SJCRH30 (cell line): ENCODE measurements at regions not wholly inside any gene's neighbourhood (a gene's known extent, or its start where the extent isn't known, plus 50 kb on each side); places are given as distances from the start of the nearest gene placed in this dataset.

Experiments
- DNase-seq, 2 experiments: peaks; one replicate each; pipeline ENCODE4 v3.0.0-alpha.2; 2015 to 2020
- H3K27ac ChIP-seq: fragments of 250-450 bp; sonication (Bioruptor Pico); 2 replicates; pipeline ENCODE4 v1.5.1; 2020; ENCODE audit warnings: mild to moderate bottlenecking, moderate library complexity
- H3K27me3 ChIP-seq: fragments of 250-450 bp; sonication (Bioruptor Pico); 2 replicates; pipeline ENCODE4 v1.5.1; 2020; ENCODE audit warnings: mild to moderate bottlenecking, moderate library complexity
- H3K36me3 ChIP-seq: fragments of 250-450 bp; sonication (Bioruptor Pico); 2 replicates; pipeline ENCODE4 v1.5.1; 2020; ENCODE audit warnings: mild to moderate bottlenecking, moderate library complexity
- H3K4me1 ChIP-seq: fragments of 250-450 bp; sonication (Bioruptor Pico); 2 replicates; pipeline ENCODE4 v1.5.1; 2020; ENCODE audit warnings: mild to moderate bottlenecking, moderate library complexity
- H3K4me3 ChIP-seq: fragments of 250-450 bp; sonication (Bioruptor Pico); 2 replicates; pipeline ENCODE4 v1.5.1; 2020; ENCODE audit warnings: mild to moderate bottlenecking, moderate library complexity
- H3K9me3 ChIP-seq: fragments of 250-450 bp; sonication (Bioruptor Pico); replicated peaks from 2 replicates; pipeline ENCODE4 v1.5.1; 2020; ENCODE audit warnings: mild to moderate bottlenecking, moderate library complexity

- no peak overlapping the region for H3K4me3 ChIP-seq
- 0 out of 2 replicates have a peak, but pooled peaks cover 6% of the 10 kb centered on the region for H3K9me3 ChIP-seq
- DNase-seq, result no peak
- H3K27ac ChIP-seq, result no peak overlapping the region
- H3K4me1 ChIP-seq, result no peaks in the 10 kb centered on the region
- H3K36me3 ChIP-seq, result no peaks in the 10 kb centered on the region
- H3K27me3 ChIP-seq, result no peaks in the 10 kb centered on the region
Measured at GRCh38 chr14:76639606-76640229, 121.5 kb upstream of the VASH1 start.

- no peak overlapping the region for H3K27ac ChIP-seq
- no peaks in the 10 kb centered on the region for H3K4me1 ChIP-seq
- no peaks in the 10 kb centered on the region for H3K36me3 ChIP-seq
- H3K27me3 ChIP-seq, result no peaks in the 10 kb centered on the region
- H3K4me3 ChIP-seq, result no peak overlapping the region
- DNase-seq, result no peak
- 0 out of 2 replicates have a peak, but pooled peaks cover 6% of the 10 kb centered on the region for H3K9me3 ChIP-seq
Measured at GRCh38 chr14:76640923-76641395, 120.3 kb upstream of the VASH1 start.

- 0 out of 2 replicates have a peak, but pooled peaks cover 3% of the 10 kb centered on the region for H3K9me3 ChIP-seq
- no peak overlapping the region for H3K4me3 ChIP-seq
- H3K27me3 ChIP-seq, result no peaks in the 10 kb centered on the region
- no peaks in the 10 kb centered on the region for H3K4me1 ChIP-seq
- no peak overlapping the region for H3K27ac ChIP-seq
- DNase-seq, result no peak
- no peaks in the 10 kb centered on the region for H3K36me3 ChIP-seq
Measured at GRCh38 chr14:76641541-76641940, 119.7 kb upstream of the VASH1 start.

- no peak for DNase-seq
- Histone ChIP-seq H3K36me3 (no peaks in the 10 kb centered on the region), H3K27me3 (no peaks in the 10 kb centered on the region), H3K4me1 (no peaks in the 10 kb centered on the region), H3K4me3 (no peak overlapping the region), H3K9me3 (no peaks in the 10 kb centered on the region), H3K27ac (no peak overlapping the region)
Measured at GRCh38 chr14:76643887-76644286, 117.4 kb upstream of the VASH1 start.

GRCh38 chr14:76644855-76645518, 116.3 kb upstream of the VASH1 start:
- no peaks in the 10 kb centered on the region for H3K36me3 ChIP-seq
- no peaks in the 10 kb centered on the region for H3K9me3 ChIP-seq
- peak; percentile 39 to 66 for DNase-seq
- no peaks in the 10 kb centered on the region for H3K4me1 ChIP-seq
- H3K27me3 ChIP-seq, result no peaks in the 10 kb centered on the region
- no peak overlapping the region for H3K27ac ChIP-seq
- H3K4me3 ChIP-seq, result no peak overlapping the region

- DNase-seq, result peak; percentile 37 to 78
- Histone ChIP-seq H3K4me3 (no peak overlapping the region), H3K9me3 (no peaks in the 10 kb centered on the region), H3K27me3 (no peaks in the 10 kb centered on the region), H3K36me3 (no peaks in the 10 kb centered on the region), H3K27ac (no peak overlapping the region), H3K4me1 (no peaks in the 10 kb centered on the region)
Measured at GRCh38 chr14:76647697-76648298, 113.5 kb upstream of the VASH1 start.

- Histone ChIP-seq H3K4me1 (no peaks in the 10 kb centered on the region), H3K27ac (no peak overlapping the region), H3K4me3 (no peak overlapping the region), H3K27me3 (no peaks in the 10 kb centered on the region), H3K36me3 (no peaks in the 10 kb centered on the region), H3K9me3 (no peaks in the 10 kb centered on the region)
- no peak for DNase-seq
Measured at GRCh38 chr14:76651410-76652055, 109.7 kb upstream of the VASH1 start.

- H3K4me1 ChIP-seq, result no peaks in the 10 kb centered on the region
- no peaks in the 10 kb centered on the region for H3K9me3 ChIP-seq
- no peak overlapping the region for H3K4me3 ChIP-seq
- H3K27me3 ChIP-seq, result no peaks in the 10 kb centered on the region
- no peaks in the 10 kb centered on the region for H3K36me3 ChIP-seq
- no peak for DNase-seq
- no peak overlapping the region for H3K27ac ChIP-seq
Measured at GRCh38 chr14:76653875-76654572, 107.2 kb upstream of the VASH1 start.

- DNase-seq, result no peak
- Histone ChIP-seq H3K27ac (no peak overlapping the region), H3K4me1 (no peaks in the 10 kb centered on the region), H3K27me3 (no peaks in the 10 kb centered on the region), H3K9me3 (no peaks in the 10 kb centered on the region), H3K36me3 (no peaks in the 10 kb centered on the region), H3K4me3 (no peak overlapping the region)
Measured at GRCh38 chr14:76654573-76655108, 106.6 kb upstream of the VASH1 start.

- no peaks in the 10 kb centered on the region for H3K36me3 ChIP-seq
- DNase-seq, result no peak
- no peaks in the 10 kb centered on the region for H3K27me3 ChIP-seq
- H3K4me3 ChIP-seq, result no peak overlapping the region
- no peaks in the 10 kb centered on the region for H3K4me1 ChIP-seq
- H3K27ac ChIP-seq, result no peak overlapping the region
- no peaks in the 10 kb centered on the region for H3K9me3 ChIP-seq
Measured at GRCh38 chr14:76655331-76655730, 105.9 kb upstream of the VASH1 start.

- no peak overlapping the region for H3K27ac ChIP-seq
- H3K4me3 ChIP-seq, result no peak overlapping the region
- no peaks in the 10 kb centered on the region for H3K9me3 ChIP-seq
- no peak for DNase-seq
- H3K4me1 ChIP-seq, result no peaks in the 10 kb centered on the region
- no peaks in the 10 kb centered on the region for H3K36me3 ChIP-seq
- no peaks in the 10 kb centered on the region for H3K27me3 ChIP-seq
Measured at GRCh38 chr14:76656592-76656991, 104.7 kb upstream of the VASH1 start.

GRCh38 chr14:76657404-76657803, 103.9 kb upstream of the VASH1 start:
- Histone ChIP-seq H3K9me3 (no peaks in the 10 kb centered on the region), H3K4me1 (no peaks in the 10 kb centered on the region), H3K36me3 (no peaks in the 10 kb centered on the region), H3K27ac (no peak overlapping the region), H3K4me3 (no peak overlapping the region), H3K27me3 (no peaks in the 10 kb centered on the region)
- no peak for DNase-seq

- no peaks in the 10 kb centered on the region for H3K4me1 ChIP-seq
- no peak overlapping the region for H3K27ac ChIP-seq
- H3K36me3 ChIP-seq, result no peaks in the 10 kb centered on the region
- no peak overlapping the region for H3K4me3 ChIP-seq
- no peak for DNase-seq
- H3K9me3 ChIP-seq, result no peaks in the 10 kb centered on the region
- no peaks in the 10 kb centered on the region for H3K27me3 ChIP-seq
Measured at GRCh38 chr14:76657846-76658245, 103.4 kb upstream of the VASH1 start.

GRCh38 chr14:76662580-76662979, 98.7 kb upstream of the VASH1 start:
- no peaks in the 10 kb centered on the region for H3K9me3 ChIP-seq
- H3K4me1 ChIP-seq, result no peaks in the 10 kb centered on the region
- H3K27me3 ChIP-seq, result no peaks in the 10 kb centered on the region
- H3K36me3 ChIP-seq, result no peaks in the 10 kb centered on the region
- no peak overlapping the region for H3K27ac ChIP-seq
- no peak for DNase-seq
- H3K4me3 ChIP-seq, result no peak overlapping the region
